K562 (cell line): ENCODE measurements at regions not wholly inside any gene's neighbourhood (a gene's known extent, or its start where the extent isn't known, plus 50 kb on each side); places are given as distances from the start of the nearest gene placed in this dataset.

Experiments
- C11orf30 ChIP-seq: fragments of 450-650 bp; IDR thresholded peaks from 2 replicates; pipeline ENCODE4 v1.6.1; 2016; ENCODE audit warnings: low read depth, mild to moderate bottlenecking
- GABPA ChIP-seq: fragments of 200-800 bp; sonication (Bioruptor generic); conservative IDR thresholded peaks from 2 replicates; pipeline ENCODE4 v1.6.1; 2016; ENCODE audit warnings: low read depth, missing genetic modification characterization, missing compliant biosample characterization
- GABPB1 ChIP-seq: sonication (generic); formaldehyde crosslinking; IDR thresholded peaks from 2 replicates; pipeline ENCODE4 v1.8.0; 2022; ENCODE audit warnings: mild to moderate bottlenecking, missing genetic modification reagents
- ILK ChIP-seq: fragments of 450-650 bp; IDR thresholded peaks from 2 replicates; pipeline ENCODE4 v1.6.1; 2016; ENCODE audit warnings: missing genetic modification characterization, low read depth, mild to moderate bottlenecking, missing compliant biosample characterization, moderate library complexity, borderline replicate concordance
- KAT7 ChIP-seq: sonication (generic); formaldehyde crosslinking; IDR thresholded peaks from 2 replicates; pipeline ENCODE4 v1.8.0; 2022; ENCODE audit warnings: missing genetic modification reagents, mild to moderate bottlenecking, borderline replicate concordance
- NR2C2 ChIP-seq, 2 experiments: fragments of 200-800 bp in 1 of 2; sonication (Bioruptor generic) in 1 of 2; sonication (generic) in 1 of 2; formaldehyde crosslinking in 1 of 2; IDR thresholded peaks; 2 replicates each; pipeline versions ENCODE4 v1.6.1 to v1.8.0; 2016 to 2022; ENCODE audit warnings: mild to moderate bottlenecking in 1 of 2, missing compliant biosample characterization in 1 of 2, missing genetic modification characterization in 1 of 2, missing genetic modification reagents in 1 of 2
- ZNF124 ChIP-seq: sonication (generic); formaldehyde crosslinking; IDR thresholded peaks from 2 replicates; pipeline ENCODE4 v1.8.1; 2022; ENCODE audit warnings: missing genetic modification reagents
- TF ChIP-seq, protein P1 (sequence below): fragments of 450-650 bp; IDR thresholded peaks from 2 replicates; pipeline ENCODE4 v1.6.1; 2016; ENCODE audit warnings: mild to moderate bottlenecking, moderate library complexity
- TF ChIP-seq, protein P2 (sequence below): fragments of 450-650 bp; IDR thresholded peaks from 2 replicates; pipeline ENCODE4 v1.6.1; 2016
- TF ChIP-seq, protein P3 (sequence below): sonication (generic); formaldehyde crosslinking; IDR thresholded peaks from 2 replicates; pipeline ENCODE4 v1.9.0; 2022; ENCODE audit warnings: mild to moderate bottlenecking, missing genetic modification reagents
- TF ChIP-seq, protein P4 (sequence below): sonication (generic); formaldehyde crosslinking; IDR thresholded peaks from 2 replicates; pipeline ENCODE4 v1.9.0; 2022; ENCODE audit warnings: mild to moderate bottlenecking, missing genetic modification reagents

DNA sequence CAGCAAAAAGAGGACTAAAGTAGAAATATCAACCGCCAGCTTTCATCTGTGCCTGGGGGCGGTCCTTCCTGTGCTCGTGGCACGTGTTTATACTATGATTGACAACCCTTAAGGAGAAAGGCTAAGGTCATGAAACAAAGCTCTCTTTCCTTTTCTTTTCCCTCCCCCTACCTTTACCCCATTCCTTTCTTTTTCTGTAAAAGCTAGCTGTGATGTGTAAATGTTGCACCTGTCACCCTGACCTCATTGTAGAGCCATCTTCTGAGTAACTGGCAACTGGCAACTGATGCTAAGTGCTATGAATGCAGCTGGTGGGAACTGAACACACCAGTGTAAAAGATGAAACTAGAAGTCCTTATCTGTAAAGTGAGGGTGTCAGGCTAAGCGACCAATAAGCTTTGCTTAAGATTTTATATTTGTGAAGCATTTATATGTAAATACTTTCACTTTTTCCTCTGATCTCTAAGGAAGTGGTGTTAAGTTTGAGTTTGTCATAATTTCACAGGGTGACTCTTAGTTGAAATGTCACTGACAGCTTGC lies 102.8 kb upstream of the BCAT1 start (continued):
- TF ChIP-seq, protein P1, sequence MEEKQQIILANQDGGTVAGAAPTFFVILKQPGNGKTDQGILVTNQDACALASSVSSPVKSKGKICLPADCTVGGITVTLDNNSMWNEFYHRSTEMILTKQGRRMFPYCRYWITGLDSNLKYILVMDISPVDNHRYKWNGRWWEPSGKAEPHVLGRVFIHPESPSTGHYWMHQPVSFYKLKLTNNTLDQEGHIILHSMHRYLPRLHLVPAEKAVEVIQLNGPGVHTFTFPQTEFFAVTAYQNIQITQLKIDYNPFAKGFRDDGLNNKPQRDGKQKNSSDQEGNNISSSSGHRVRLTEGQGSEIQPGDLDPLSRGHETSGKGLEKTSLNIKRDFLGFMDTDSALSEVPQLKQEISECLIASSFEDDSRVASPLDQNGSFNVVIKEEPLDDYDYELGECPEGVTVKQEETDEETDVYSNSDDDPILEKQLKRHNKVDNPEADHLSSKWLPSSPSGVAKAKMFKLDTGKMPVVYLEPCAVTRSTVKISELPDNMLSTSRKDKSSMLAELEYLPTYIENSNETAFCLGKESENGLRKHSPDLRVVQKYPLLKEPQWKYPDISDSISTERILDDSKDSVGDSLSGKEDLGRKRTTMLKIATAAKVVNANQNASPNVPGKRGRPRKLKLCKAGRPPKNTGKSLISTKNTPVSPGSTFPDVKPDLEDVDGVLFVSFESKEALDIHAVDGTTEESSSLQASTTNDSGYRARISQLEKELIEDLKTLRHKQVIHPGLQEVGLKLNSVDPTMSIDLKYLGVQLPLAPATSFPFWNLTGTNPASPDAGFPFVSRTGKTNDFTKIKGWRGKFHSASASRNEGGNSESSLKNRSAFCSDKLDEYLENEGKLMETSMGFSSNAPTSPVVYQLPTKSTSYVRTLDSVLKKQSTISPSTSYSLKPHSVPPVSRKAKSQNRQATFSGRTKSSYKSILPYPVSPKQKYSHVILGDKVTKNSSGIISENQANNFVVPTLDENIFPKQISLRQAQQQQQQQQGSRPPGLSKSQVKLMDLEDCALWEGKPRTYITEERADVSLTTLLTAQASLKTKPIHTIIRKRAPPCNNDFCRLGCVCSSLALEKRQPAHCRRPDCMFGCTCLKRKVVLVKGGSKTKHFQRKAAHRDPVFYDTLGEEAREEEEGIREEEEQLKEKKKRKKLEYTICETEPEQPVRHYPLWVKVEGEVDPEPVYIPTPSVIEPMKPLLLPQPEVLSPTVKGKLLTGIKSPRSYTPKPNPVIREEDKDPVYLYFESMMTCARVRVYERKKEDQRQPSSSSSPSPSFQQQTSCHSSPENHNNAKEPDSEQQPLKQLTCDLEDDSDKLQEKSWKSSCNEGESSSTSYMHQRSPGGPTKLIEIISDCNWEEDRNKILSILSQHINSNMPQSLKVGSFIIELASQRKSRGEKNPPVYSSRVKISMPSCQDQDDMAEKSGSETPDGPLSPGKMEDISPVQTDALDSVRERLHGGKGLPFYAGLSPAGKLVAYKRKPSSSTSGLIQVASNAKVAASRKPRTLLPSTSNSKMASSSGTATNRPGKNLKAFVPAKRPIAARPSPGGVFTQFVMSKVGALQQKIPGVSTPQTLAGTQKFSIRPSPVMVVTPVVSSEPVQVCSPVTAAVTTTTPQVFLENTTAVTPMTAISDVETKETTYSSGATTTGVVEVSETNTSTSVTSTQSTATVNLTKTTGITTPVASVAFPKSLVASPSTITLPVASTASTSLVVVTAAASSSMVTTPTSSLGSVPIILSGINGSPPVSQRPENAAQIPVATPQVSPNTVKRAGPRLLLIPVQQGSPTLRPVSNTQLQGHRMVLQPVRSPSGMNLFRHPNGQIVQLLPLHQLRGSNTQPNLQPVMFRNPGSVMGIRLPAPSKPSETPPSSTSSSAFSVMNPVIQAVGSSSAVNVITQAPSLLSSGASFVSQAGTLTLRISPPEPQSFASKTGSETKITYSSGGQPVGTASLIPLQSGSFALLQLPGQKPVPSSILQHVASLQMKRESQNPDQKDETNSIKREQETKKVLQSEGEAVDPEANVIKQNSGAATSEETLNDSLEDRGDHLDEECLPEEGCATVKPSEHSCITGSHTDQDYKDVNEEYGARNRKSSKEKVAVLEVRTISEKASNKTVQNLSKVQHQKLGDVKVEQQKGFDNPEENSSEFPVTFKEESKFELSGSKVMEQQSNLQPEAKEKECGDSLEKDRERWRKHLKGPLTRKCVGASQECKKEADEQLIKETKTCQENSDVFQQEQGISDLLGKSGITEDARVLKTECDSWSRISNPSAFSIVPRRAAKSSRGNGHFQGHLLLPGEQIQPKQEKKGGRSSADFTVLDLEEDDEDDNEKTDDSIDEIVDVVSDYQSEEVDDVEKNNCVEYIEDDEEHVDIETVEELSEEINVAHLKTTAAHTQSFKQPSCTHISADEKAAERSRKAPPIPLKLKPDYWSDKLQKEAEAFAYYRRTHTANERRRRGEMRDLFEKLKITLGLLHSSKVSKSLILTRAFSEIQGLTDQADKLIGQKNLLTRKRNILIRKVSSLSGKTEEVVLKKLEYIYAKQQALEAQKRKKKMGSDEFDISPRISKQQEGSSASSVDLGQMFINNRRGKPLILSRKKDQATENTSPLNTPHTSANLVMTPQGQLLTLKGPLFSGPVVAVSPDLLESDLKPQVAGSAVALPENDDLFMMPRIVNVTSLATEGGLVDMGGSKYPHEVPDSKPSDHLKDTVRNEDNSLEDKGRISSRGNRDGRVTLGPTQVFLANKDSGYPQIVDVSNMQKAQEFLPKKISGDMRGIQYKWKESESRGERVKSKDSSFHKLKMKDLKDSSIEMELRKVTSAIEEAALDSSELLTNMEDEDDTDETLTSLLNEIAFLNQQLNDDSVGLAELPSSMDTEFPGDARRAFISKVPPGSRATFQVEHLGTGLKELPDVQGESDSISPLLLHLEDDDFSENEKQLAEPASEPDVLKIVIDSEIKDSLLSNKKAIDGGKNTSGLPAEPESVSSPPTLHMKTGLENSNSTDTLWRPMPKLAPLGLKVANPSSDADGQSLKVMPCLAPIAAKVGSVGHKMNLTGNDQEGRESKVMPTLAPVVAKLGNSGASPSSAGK = peak; percentile 28; the same call in 1 of the 2 replicates
- TF ChIP-seq KAT7 (0 out of 2 replicates have a peak, but pooled peaks have one; percentile 44), ILK (tag) (no peak), GABPB1 (CRISPR knock-in tag) (0 out of 2 replicates have a peak, but pooled peaks have one; percentile 30), C11orf30 (no peak), NR2C2 (CRISPR knock-in tag; IDR thresholded peaks at IDR 0.05) (no peak), NR2C2 (tag; IDR thresholded peaks at IDR 0.05) (0 out of 2 replicates have a peak, but pooled peaks have one; percentile 12), GABPA (tag) (peak; percentile 47), ZNF124 (CRISPR knock-in tag) (no peak)
- TF ChIP-seq, protein P2, sequence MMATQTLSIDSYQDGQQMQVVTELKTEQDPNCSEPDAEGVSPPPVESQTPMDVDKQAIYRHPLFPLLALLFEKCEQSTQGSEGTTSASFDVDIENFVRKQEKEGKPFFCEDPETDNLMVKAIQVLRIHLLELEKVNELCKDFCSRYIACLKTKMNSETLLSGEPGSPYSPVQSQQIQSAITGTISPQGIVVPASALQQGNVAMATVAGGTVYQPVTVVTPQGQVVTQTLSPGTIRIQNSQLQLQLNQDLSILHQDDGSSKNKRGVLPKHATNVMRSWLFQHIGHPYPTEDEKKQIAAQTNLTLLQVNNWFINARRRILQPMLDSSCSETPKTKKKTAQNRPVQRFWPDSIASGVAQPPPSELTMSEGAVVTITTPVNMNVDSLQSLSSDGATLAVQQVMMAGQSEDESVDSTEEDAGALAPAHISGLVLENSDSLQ = peak; percentile 84
- TF ChIP-seq, protein P3, sequence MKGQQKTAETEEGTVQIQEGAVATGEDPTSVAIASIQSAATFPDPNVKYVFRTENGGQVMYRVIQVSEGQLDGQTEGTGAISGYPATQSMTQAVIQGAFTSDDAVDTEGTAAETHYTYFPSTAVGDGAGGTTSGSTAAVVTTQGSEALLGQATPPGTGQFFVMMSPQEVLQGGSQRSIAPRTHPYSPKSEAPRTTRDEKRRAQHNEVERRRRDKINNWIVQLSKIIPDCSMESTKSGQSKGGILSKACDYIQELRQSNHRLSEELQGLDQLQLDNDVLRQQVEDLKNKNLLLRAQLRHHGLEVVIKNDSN (CRISPR knock-in tag) = peak; percentile 67
- TF ChIP-seq, protein P4, sequence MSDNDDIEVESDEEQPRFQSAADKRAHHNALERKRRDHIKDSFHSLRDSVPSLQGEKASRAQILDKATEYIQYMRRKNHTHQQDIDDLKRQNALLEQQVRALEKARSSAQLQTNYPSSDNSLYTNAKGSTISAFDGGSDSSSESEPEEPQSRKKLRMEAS (CRISPR knock-in tag) = 0 out of 2 replicates have a peak, but pooled peaks have one; percentile 17
